ENCODE measurements at regions not wholly inside any gene's neighbourhood (a gene's known extent, or its start where the extent isn't known, plus 50 kb on each side); places are given as distances from the start of the nearest gene placed in this dataset.

DNA sequence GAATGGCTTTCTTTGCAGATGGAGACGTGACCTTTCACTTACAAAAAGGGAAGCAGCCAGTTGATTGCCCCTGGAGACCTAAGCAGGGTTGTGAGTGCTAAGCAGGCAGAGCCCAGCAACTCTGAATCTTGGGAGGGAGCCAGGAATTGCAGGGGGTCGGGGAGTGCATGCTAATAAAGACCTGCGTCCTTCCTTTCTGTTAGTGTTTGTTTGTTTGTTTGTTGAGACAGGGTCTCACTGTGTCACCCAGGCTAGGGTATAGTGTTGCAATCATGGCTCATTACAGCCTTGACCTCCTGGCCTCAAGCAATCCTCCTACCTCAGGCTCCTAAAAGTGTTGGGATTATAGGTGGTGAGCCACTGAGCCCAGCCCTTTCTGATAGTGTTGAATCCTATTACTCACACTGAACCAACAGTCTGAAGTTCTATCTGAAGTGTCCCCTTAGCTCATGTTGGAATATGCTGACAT lies 137.4 kb downstream of the CEP135 start:
- TF ChIP-seq TCF12 (IDR thresholded peaks at IDR 0.05; ENCODE audit: low read depth, low read length) (no peak), CEBPB (IDR thresholded peaks at IDR 0.05; ENCODE audit: low read depth, low read length) (peak; percentile 81), RBBP5 (IDR thresholded peaks at IDR 0.05; ENCODE audit: borderline replicate concordance, low read depth, low read length) (no peak)
- TF ChIP-seq, protein P1, sequence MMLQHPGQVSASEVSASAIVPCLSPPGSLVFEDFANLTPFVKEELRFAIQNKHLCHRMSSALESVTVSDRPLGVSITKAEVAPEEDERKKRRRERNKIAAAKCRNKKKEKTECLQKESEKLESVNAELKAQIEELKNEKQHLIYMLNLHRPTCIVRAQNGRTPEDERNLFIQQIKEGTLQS (IDR thresholded peaks at IDR 0.05; ENCODE audit: insufficient read depth, low read depth, low read length), result no peak
- H3K36me3 ChIP-seq (ENCODE audit: control insufficient read depth in 2 of 4, insufficient read depth in 4 of 4, low read length in 3 of 4), result no peaks in the 10 kb centered on the region
- H3K4me3 ChIP-seq (ENCODE audit: extremely low read depth in 1 of 4, insufficient read depth in 2 of 4, low read depth in 3 of 4, low read length in 4 of 4), result no peak overlapping the region
- no peak overlapping the region for H3K9ac ChIP-seq (replicated peaks in 1 of 4; ENCODE audit: extremely low read depth in 1 of 4, low read depth in 3 of 4, low read length in 3 of 4)
- no peaks in the 10 kb centered on the region; the same call in 1 of the 2 replicates for H3K23me2 ChIP-seq (ENCODE audit: low read depth, low read length)
- no peak overlapping the region for H3K14ac ChIP-seq (ENCODE audit: insufficient read length)
- H3K4me1 ChIP-seq (replicated peaks in 1 of 4; ENCODE audit: control insufficient read depth in 3 of 4, insufficient read depth in 4 of 4, low read length in 3 of 4), result peaks cover 4 to 8% (median 6%) of the 10 kb centered on the region in 4 experiments; a peak in 6 of 7 replicates
- H2AK5ac ChIP-seq (ENCODE audit: low read depth, low read length), result no peak overlapping the region; the same call in 1 of the 2 replicates
- no peaks in the 10 kb centered on the region for H3K27me3 ChIP-seq (replicated peaks in 1 of 4; ENCODE audit: control insufficient read depth in 3 of 4, extremely low read depth in 1 of 4, insufficient read depth in 3 of 4, low read length in 3 of 4)
- no peak overlapping the region for H4K8ac ChIP-seq (ENCODE audit: extremely low read depth, insufficient read depth, low read length)
- no peaks in the 10 kb centered on the region for H3K79me1 ChIP-seq (ENCODE audit: low read depth, low read length)
- H3K27ac ChIP-seq (ENCODE audit: low read depth, low read length), result no peak overlapping the region
- POLR2A ChIA-PET (ENCODE audit: partially characterized antibody), result interaction anchor here (1.3 kb wide), 1 partner anchor 15 kb away, joined by 3 read pairs; no protein-coding TSS in a partner anchor
- peak; percentile 76 for FAIRE-seq
- H2BK120ac ChIP-seq (replicated peaks; ENCODE audit: low read depth, low read length), result no peak overlapping the region
- 0 out of 4 replicates have a peak, but pooled peaks cover 0 to 3% of the 10 kb centered on the region in 2 experiments for H3K79me2 ChIP-seq (ENCODE audit: control insufficient read depth in 1 of 2, insufficient read depth in 2 of 2, low read length in 2 of 2)
- no peak overlapping the region for H2AFZ ChIP-seq (ENCODE audit: low read length)
- H3K9me3 ChIP-seq (ENCODE audit: insufficient read depth in 2 of 2, low read depth in 1 of 2, low read length in 1 of 2), result no peaks in the 10 kb centered on the region
- H3K18ac ChIP-seq (ENCODE audit: extremely low read depth, low read length), result 0 out of 2 replicates have a peak overlapping the region, but pooled peaks have one; percentile 32
- no peak overlapping the region for H4K91ac ChIP-seq (replicated peaks; ENCODE audit: insufficient read length, low read length)
- no peak overlapping the region for H2BK5ac ChIP-seq (ENCODE audit: low read depth, low read length)
- no peak overlapping the region for H3K23ac ChIP-seq (ENCODE audit: insufficient read length)
- WGBS, 2 experiments (ENCODE audit: extremely low coverage in 1 of 2, insufficient coverage in 1 of 2, insufficient read length in 1 of 2, insufficient replicate concordance in 2 of 2, low coverage in 1 of 2, low lambda C conversion rate in 2 of 2, missing lambda C conversion rate in 1 of 2), result 32% methylated on average over 3 of the region's 3 CpGs; no CpG with 5 or more reads in 1 of the 2 experiments
- DNase-seq (ENCODE audit: low read depth in 1 of 2, low spot score in 2 of 2), result peak in 1 of 2 experiments; percentile 19
- H3K4ac ChIP-seq (replicated peaks; ENCODE audit: insufficient read length, low read depth, low read length), result no peak overlapping the region
- H3K56ac ChIP-seq (replicated peaks; ENCODE audit: insufficient read length, low read depth, low read length), result peak overlapping the region; percentile 33
- H3K4me2 ChIP-seq (ENCODE audit: insufficient read depth in 1 of 2, low read depth in 2 of 2, low read length in 2 of 2), result peak overlapping the region in 1 of 2 experiments; percentile 22; a peak in 1 of 4 replicates
- H2BK15ac ChIP-seq (ENCODE audit: low read length), result no peak overlapping the region
- H2BK20ac ChIP-seq (ENCODE audit: low read length), result no peak overlapping the region
- H4K5ac ChIP-seq (ENCODE audit: insufficient read length, low read depth, low read length), result no peak overlapping the region
- H4K20me1 ChIP-seq (replicated peaks in 1 of 2; ENCODE audit: control insufficient read depth in 1 of 2, insufficient read depth in 2 of 2, low read length in 2 of 2), result peaks cover 0 to 6% of the 10 kb centered on the region in 2 experiments
- CTCF ChIA-PET (ENCODE audit: partially characterized antibody), result interaction anchor here (1.0 kb wide), 1 partner anchor 20 kb away, joined by 4 read pairs; no protein-coding TSS in a partner anchor
- H2BK12ac ChIP-seq (ENCODE audit: low read depth, low read length), result 0 out of 2 replicates have a peak overlapping the region, but pooled peaks have one; percentile 11
